GM19025 (cell line): ENCODE measurements at regions not wholly inside any gene's neighbourhood (a gene's known extent, or its start where the extent isn't known, plus 50 kb on each side); places are given as distances from the start of the nearest gene placed in this dataset.
A peak's percentile ranks its signal among the peaks of the same experiment; 100 is the strongest.

ENCODE experiments used
- ATAC-seq: cut with Tn5 transposase; IDR thresholded peaks from one replicate; pipeline ENCODE4 v1.9.1; 2021; ENCODE audit warnings: mild to moderate bottlenecking, low read depth, moderate library complexity; ENCODE audit not compliant: unreplicated experiment

DNA sequence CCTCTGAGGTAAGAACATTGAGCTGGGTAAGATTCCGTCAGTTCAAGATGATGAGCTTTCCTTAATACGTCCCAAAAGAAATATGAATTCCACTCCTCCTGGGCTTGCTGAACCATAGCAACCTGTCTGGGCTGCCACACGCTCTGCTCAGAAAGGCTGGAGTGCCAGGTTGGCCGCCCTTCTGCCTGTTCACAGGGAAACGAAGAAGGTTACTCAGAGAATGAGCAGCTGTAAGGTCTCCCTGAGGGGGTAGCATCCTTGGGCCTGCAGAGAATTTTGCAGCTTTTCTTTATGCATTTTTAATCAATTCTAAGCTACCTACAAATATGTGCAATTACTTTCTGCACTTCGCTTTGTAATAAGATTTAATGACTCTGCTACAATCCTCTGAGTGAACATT is 130.7 kb upstream of the BACE2 start:
- ATAC-seq: no peak

DNA sequence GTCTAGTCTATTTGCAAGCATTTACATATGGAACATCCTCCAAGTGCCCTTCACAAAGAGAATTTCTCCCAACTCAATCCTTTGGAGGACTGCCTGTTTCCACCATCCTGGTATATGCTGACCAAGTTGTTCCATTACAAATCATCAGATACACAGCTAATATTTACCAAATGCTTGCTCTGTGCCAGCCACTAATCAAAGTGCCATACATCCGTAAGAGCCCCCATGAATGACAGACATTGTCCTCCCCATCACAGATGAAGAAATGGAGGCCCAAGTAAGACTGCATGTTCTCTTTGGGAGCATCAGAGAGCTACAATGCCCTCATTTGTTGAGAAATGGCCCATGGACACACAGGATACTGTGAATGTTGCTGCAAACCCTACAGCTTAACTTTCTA is 130.0 kb upstream of the BACE2 start:
- no peak for ATAC-seq

DNA sequence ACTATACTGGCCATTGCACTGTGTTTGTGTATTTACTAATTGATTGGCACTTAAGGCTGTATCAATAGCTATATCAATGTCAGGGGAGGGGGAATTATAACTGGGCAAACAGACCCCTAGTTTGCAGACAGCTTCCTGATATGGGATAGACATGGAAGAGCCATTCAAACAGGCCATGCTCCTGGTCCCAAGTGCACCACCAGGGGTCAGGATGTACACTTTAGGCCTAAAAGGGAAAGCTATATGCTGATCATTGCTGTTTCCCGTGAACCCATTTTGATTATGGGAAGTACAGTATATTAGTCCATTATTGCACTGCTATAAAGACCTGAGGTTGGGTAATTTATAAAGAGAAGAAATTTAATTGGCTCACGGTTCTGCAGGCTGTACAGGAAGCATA is 124.9 kb upstream of the BACE2 start:
- no peak for ATAC-seq

DNA sequence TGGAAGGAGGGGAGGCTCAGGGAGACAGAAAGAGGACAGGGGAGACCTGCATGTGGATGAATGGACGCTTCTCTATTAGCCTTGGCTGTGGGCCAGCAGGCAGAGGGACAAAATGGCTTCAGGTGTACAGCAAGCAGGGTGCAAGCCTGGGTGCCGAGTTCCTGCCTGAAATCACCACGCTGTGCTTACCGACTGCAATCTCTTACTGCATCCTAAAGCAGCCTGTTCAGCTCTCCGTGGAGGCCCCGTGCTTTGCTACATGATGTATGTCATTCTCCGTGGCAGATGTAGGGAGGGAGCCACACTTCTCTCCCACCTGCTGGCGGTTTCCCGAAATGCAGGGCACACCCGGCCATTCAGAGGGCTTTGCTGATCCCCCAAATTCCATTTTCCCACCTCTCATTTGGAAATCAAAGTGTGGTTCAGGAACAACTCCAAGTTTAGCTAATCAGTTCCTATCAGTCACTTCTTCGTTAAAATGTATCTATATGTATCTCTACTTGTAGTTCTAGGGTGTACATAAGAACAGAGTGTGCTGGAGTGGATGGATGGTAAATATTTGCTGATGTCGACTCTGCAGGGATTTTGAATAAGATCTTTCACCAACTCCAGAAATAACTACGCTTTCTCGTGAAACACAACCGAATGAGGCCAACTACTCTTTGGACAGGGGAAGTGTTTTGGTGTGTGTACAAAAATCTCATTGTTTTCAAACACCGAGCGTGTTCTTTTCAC is 122.3 kb upstream of the BACE2 start:
- no peak for ATAC-seq

DNA sequence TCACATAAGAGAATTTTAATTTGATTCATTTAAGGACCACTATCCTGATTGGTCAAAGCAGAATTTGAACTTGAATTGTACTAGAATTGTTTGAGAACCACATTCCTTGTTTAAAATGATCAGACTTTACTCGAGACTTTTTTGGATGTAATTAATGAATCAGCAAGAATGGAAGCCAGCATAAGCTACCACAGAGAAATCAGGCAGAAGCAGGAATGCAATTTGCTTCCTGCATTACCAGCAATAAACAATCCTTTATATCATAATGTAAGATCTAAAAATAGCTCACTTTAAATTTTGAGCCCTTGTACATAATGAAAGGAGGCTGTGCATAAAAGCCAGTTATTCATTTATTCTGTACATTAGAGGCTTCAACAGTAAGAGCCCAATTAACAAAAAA is 119.8 kb upstream of the BACE2 start:
- ATAC-seq: no peak

DNA sequence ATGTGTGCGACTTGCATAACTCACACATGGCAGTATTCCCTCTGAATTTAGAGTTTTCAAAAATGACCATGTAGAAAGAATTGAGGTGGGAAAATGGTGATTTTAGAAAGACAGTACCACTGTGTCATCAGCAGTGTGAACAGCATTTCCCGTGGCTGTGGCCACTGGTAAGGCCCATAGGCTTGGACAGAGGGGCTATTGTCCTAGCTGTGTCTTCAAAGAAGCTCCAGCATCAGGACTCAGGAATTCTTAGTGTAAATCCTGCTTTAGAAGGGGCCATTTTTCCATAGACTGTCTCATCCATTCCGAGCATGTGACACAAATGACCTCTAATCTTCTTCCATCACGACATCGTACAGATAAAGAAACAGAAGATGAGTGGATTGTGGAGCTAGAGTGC is 119.3 kb upstream of the BACE2 start:
- no peak for ATAC-seq

DNA sequence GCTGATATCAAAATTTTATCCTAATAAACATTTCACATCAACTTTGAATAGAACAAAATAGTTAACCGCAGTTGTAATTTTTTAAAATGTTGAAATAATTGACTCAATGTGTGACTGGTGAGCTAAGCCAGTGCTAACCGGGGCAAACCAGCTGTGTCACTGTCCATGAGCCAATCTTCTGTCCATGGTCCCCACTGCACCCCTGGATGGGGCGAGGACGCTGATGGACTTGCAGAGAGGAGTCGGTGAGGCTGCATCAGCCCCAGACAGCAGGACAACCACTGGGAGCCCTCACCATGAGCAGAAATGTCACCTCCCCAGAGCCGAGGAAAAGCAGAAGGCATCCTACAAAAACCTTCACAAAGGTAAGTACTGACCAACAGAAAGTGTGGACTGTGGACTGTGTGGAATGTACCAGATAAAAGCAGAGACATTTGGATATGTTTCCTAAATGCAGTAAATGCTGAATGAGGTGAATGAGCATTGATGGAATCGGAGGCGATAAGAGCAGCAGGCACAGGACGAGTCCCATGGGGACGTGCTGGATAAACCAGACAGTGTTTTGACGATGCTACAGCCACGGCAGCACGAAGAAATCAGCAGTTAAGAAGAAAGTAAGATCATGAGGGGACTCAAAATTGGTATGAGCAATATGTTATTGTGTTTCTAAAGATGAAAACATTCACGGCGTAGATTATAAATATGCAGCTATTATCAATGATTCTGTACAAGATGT is 115.0 kb upstream of the BACE2 start:
- ATAC-seq: no peak

DNA sequence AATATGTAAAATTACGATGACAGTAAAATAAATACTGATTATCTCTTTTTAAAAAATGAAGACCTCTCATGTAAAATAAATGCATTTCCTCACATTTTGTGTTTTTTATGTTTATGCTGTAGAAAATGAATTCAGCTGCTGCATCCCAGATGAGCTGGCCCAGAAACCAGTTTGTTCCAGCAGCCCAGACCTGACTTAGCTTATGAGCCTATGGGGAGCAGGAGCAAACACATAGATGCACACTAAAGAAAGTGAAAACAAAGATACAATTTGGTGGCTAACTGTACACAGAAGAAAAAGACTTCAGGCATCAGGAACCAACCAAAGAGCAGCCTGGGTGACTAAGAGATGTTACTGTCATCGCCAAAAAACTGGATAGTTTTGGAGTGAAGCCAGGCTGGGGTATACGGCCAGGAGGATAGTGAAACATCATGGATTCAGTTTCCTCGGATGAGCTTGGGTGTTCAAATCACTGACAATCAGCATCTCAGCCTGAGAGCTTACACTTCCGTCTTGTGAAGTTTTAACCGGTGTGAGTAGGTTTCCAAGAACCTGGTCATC is 113.9 kb upstream of the BACE2 start:
- no peak for ATAC-seq

DNA sequence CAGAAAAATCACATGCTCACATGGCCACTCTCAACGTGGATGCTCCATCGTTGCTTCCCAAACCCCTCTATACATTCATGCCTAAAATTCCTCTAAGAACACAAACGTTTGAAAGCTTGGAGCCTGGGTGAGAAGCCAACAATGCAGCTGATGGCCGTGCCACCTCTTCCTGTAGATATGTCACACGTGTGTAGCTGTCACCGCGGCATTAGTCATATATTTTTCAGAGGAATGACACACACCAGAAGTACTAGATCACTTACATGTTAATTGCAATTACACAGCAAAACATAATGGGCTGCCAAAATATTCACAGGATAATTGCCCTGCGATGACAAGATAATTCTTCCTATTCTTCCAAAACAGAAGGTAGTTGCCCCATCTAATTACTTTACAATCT is 112.7 kb upstream of the BACE2 start:
- ATAC-seq: no peak

DNA sequence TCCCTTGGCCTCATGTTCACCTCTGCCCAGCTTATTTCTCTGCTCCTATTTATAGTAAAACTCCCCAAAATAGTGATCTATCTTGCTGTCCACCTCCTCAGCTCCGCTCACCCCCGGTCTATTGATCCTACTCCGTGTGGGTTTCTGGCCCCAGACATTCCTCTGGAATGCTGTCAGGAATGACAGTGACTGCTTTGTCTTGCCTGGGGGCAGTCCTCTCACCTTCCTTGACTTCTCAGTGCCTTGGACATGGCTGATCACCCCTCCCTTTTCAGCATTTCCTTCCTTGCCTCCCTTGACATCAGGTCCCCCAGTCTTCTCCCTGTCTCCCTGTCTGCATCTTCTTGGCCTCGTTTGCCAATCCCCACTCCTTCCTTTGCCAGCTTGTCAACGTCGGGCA is 108.1 kb upstream of the BACE2 start:
- no peak for ATAC-seq

DNA sequence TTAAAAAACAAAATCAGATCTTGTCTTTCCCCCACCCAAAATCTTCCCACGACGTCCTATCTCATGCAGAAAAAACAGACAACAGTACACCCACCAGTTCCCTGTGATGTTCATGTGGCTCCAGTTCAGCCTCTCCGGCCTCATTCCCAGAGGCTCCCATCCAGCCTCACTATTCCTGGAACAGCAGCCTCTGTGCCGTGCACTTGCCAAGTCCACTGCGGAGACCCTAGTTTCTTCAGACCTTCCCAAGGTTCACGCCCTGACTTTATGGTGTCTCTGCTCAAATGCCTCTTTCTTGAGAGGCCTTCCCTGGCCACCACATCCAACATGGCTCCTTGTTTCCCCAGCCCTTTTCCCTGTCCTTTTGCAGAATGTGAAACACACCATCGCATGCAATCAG is 106.3 kb upstream of the BACE2 start:
- no peak for ATAC-seq

DNA sequence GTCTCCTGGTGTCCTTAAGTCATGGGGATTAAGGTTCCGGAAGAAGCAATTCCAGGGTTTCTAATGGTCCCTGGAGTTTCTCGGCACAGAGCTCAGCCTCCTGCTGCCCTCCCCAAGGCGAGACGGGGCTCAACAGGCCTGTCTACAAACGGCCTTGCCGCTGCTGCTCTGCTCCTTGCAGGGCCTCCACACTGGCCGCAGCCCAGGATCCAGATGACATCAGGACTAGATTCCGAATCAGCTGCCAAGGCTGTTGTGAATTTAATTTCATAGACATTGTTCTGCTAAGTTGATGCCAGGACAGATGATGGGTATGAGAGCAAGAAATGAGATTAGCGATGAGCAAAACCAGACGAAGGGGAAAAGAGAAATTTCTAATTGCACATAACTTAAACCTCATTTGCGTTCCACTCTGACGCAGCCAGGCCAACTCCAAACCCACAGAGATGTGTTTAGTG is 103.6 kb upstream of the BACE2 start:
- ATAC-seq: no peak

DNA sequence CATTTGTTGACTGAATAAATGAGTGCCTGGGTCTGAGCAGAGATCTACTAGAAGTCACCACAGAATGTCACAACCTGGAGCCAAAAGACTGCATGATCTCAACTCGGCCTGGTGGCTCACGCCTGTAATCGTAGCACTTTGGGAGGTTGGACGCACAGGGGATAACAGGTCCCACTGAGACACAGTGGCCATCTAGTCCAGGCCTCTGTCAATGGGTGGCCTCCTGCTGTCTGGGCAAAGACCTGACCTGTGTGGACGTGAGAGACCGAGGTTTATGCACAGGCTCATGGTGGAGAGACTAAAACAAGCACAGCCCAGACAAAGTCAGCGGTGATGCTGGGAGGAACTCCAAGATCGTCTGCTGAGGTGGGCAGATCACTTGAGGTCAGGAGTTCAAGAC is 103.0 kb upstream of the BACE2 start:
- ATAC-seq: no peak

DNA sequence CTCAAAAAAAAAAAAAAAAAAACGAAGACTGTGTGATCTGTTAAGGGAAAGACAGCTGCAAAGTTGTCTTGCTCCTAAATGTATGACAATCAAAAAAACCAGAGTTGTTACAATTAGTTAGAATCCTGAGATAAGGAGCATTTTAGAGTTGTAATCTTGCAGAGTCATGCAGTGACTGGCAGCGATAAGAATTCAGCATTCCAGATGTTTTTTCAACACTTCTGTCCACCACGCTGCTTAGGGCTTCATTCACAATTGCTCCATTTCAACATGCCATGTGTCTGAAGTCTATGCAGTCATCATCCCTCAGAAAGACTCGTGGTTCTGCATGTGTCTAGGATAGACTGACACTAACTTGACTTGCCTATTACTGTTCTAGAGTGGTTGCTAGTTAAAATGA is 102.4 kb upstream of the BACE2 start:
- no peak for ATAC-seq

DNA sequence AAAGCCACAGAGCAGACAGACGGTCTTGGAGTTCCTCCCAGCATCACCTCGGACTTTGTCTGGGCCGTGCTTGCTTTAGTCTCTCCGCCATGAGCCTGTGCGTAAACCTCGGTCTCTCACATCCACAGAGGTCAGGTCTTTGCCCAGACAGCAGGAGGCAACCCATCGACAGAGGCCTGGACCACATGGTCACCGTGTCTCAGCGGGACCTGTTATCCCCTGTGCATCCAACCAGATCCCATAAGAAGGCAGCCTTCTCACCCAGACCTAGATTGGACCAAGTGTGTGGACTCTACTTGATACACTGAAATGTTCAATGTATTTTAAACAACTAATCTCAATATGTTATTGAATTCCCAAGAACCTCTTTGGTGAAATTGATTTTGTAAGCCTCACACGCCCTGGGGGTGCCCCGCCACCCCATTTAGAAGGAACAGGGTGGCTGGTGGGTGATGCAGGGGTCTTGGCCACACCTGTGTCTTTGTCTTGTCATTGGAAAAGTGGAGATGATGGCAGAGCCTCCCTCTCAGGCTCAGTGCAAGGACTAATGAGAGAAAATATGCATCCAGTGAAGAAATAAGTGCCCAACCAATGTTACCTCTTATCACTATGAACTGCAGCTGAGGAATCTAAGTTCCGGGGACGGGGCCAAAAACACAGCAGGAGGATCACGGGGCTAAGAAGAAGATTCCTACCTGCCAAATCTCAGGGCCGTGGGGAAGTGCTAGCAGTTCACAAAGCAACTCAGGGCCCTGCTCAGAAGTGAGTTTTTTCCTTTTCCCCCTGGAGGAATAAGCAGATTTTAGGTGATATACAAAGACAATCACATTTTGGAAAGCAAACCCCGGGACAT is 101.6 kb upstream of the BACE2 start:
- no peak for ATAC-seq

DNA sequence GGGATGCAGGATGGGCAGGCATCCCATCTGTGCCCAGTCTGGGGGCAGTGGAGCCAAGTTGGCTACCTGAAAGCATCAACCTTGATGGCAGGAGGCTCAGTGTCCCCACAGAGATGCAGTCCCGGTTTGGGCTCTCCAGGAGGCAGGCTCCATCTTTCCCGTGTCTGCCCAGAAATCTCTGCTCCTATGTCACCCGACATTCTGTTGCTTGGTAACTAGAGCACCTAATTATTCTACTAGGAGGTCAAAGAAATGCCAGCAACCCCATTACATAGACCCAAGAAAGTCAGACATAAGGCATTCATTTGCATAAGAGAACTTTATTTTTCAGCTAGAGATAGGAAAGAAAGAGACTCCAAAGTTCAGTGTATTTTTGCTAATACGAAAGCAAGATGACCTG is 100.3 kb upstream of the BACE2 start:
- no peak for ATAC-seq

DNA sequence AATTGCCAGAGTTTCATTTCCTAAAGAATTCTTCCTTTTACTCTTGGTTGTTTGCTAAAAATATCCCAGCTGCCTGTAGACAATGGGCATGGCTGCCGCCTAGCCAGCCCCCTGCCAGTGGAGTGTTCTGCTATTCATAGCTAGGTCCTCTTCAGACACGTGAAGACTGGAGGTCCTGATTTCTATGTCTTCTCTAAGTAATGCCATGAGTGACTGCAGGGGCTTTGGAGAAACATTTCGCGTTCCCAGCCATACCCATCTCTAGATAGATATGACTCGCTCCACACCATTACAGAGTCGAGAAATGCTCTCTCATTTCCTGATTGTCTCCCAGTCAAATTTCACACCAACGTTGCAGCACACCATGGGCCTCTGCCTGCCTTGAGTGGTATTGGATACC is 99.5 kb upstream of the BACE2 start:
- no peak for ATAC-seq

DNA sequence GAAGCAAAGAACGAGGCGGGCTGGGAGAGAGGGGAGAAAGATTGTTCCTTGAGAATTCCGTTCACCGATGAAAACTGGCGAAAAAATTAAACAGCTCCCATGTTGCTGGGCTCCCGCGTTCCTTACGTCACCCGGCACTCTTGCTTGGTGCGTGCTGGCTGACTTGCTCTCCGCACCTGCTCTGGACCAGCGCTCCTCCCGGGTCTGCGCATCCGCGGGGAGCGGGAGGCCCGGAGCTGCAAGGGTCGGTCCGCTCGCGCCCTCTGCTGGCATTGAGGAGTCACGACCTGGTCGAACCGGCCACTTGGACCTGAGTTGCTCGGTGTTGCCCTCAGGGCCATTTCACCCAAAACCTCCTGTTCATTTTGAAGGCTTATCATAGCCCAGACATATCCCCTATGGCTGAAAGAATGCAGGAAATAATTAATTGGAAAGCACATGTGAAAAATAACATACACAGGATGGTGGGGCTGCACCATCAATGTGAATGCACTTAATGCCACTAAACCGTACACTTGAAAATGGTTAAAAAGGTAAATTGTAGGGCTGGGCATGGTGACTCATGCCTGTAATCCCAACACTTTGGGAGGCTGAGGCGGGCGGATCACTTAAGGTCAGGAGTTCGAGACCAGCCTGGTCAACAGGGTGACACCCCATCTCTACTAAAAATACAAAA is 98.9 kb upstream of the BACE2 start:
- ATAC-seq: peak; percentile 51

DNA sequence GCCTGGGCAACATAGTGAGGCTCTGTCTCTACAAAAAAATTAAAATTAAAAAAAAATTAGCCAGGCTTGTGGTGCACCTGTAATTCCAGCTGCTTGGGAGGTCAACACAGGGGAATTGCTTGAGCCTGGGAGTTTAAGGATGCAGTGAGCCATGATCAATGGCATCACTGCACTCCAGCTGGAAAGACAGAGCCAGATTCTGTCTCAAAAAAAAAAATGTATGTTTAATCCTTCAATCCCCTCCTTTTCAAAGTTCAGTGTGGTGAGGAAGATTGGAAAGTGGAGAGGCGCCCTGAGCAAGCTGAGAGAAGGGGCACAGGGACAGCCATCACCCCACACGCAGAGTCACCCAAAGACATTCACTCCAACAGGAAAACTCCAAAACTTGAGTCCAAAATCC is 97.7 kb upstream of the BACE2 start:
- ATAC-seq: no peak
